Upper lobe of left lung (tissue), 6 donors: ENCODE measurements at regions not wholly inside any gene's neighbourhood (a gene's known extent, or its start where the extent isn't known, plus 50 kb on each side); places are given as distances from the start of the nearest gene placed in this dataset.

ENCODE experiments used
- ATAC-seq, 2 donors: fragments of 200-7000 bp; cut with Tn5 transposase; one replicate each; pipeline ENCODE4 v1.9.1; 2022; ENCODE audit warnings: mild to moderate bottlenecking in 2 of 2, moderate library complexity in 2 of 2; ENCODE audit not compliant: low FRiP score in 2 of 2
- DNase-seq, 2 donors: peaks; one replicate each; pipeline ENCODE4 v3.0.0-alpha.2; 2019 to 2020
- H3K27ac ChIP-seq, 4 donors: fragments of 200-600 bp; sonication (generic); one replicate each; pipeline ENCODE4 v1.5.1; 2016 to 2019
- H3K27me3 ChIP-seq, 4 donors: fragments of 200-600 bp; sonication (generic); one replicate each; pipeline ENCODE4 v1.5.1; 2017 to 2019
- H3K36me3 ChIP-seq, 4 donors: fragments of 200-600 bp; sonication (generic); one replicate each; pipeline ENCODE4 v1.5.1; 2016 to 2019
- H3K4me1 ChIP-seq, 4 donors: fragments of 200-600 bp; sonication (generic); one replicate each; pipeline ENCODE4 v1.5.1; 2018 to 2019
- H3K4me3 ChIP-seq, 4 donors: fragments of 200-600 bp; sonication (generic); one replicate each; pipeline ENCODE4 v1.5.1; 2017 to 2019; ENCODE audit warnings: mild to moderate bottlenecking in 2 of 4, moderate library complexity in 1 of 4
- H3K9me3 ChIP-seq, 4 donors: fragments of 200-600 bp; sonication (generic); one replicate each; pipeline ENCODE4 v1.5.1; 2018 to 2019
- EP300 ChIP-seq, 4 donors: sonication (generic); formaldehyde crosslinking; IDR thresholded peaks; one replicate each; pipeline ENCODE4 v1.5.1; 2017; ENCODE audit warnings: antibody characterized with exemption in 4 of 4, control low read depth in 2 of 4
- POLR2A ChIP-seq, 4 donors: fragments of 450-650 bp; IDR thresholded peaks; one replicate each; pipeline ENCODE4 v1.5.1; 2016 to 2017; ENCODE audit warnings: antibody characterized with exemption in 4 of 4, mild to moderate bottlenecking in 2 of 4
- POLR2AphosphoS5 ChIP-seq, 2 donors: sonication (generic); formaldehyde crosslinking; IDR thresholded peaks; one replicate each; pipeline ENCODE4 v1.5.1; 2017; ENCODE audit warnings: antibody characterized with exemption in 2 of 2
- WGBS, 2 donors: methylation state at CpG; one replicate each; pipeline ENCODE4 v1.1.5; 2017 to 2018; 5-methylcytosine and 5-hydroxymethylcytosine counted together
- TF ChIP-seq, protein P1 (sequence below), 6 experiments: fragments of 450-650 bp in 4 of 6; fragments of 200-600 bp in 2 of 6; sonication (generic) in 2 of 6; IDR thresholded peaks; one replicate each; pipeline ENCODE4 v1.5.1; 2016 to 2019; ENCODE audit warnings: antibody characterized with exemption in 6 of 6
- donor health status: DM: no; HTN: no; CAD: no; lungs with moderate emphysema.
- donor health status: DM: no; HTN: yes; CAD: no; lungs with severe emphysema.

- no peak overlapping the region for H3K4me3 ChIP-seq
- H3K27me3 ChIP-seq, result no peaks in the 10 kb centered on the region
- TF ChIP-seq POLR2A (IDR thresholded peaks at IDR 0.05) (no peak), EP300 (IDR thresholded peaks at IDR 0.05) (no peak), POLR2AphosphoS5 (IDR thresholded peaks at IDR 0.05) (no peak)
- TF ChIP-seq, protein P1, sequence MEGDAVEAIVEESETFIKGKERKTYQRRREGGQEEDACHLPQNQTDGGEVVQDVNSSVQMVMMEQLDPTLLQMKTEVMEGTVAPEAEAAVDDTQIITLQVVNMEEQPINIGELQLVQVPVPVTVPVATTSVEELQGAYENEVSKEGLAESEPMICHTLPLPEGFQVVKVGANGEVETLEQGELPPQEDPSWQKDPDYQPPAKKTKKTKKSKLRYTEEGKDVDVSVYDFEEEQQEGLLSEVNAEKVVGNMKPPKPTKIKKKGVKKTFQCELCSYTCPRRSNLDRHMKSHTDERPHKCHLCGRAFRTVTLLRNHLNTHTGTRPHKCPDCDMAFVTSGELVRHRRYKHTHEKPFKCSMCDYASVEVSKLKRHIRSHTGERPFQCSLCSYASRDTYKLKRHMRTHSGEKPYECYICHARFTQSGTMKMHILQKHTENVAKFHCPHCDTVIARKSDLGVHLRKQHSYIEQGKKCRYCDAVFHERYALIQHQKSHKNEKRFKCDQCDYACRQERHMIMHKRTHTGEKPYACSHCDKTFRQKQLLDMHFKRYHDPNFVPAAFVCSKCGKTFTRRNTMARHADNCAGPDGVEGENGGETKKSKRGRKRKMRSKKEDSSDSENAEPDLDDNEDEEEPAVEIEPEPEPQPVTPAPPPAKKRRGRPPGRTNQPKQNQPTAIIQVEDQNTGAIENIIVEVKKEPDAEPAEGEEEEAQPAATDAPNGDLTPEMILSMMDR (IDR thresholded peaks at IDR 0.05), result no peak
- no peak overlapping the region for H3K27ac ChIP-seq
- no peaks in the 10 kb centered on the region for H3K36me3 ChIP-seq
- H3K4me1 ChIP-seq, result no peaks in the 10 kb centered on the region
- 85 to 86% methylated on average over 10 to 16 of the region's 16 CpGs for WGBS, 2 donors
- no peaks in the 10 kb centered on the region for H3K9me3 ChIP-seq
- ATAC-seq (no peak), DNase-seq (peak in 1 of 2 donors; percentile 46)
These were observed 1214.3 kb upstream of the RAG2 start for GRCh38 chr11:37812281-37812880.

DNA sequence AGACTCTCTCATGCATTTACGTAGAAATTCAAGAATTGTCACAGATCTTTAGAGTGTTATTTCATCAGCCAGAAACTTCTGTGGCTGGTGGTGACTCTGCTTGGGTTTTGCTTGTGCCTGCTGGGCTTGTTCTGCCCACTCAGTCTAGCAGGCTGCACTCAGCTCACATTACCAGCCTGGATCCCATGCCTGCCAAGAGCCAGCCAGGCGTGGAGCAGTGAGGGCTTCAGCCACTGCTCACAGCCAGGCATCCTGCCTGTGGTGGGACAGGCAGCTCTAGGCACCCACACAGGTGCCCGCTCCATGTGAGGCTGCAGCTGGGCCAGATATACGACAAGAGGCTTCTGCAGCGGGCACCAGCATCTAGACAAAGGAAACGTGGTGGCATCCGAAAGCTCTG, 1213.3 kb upstream of the RAG2 start:
- ATAC-seq (peak in 1 of 2 donors; percentile 34), DNase-seq (peak in 1 of 2 donors; percentile 30)
- TF ChIP-seq, protein P1 (IDR thresholded peaks at IDR 0.05), result no peak
- TF ChIP-seq POLR2A (IDR thresholded peaks at IDR 0.05), result no peak
- no peak for TF ChIP-seq EP300 (IDR thresholded peaks at IDR 0.05)
- TF ChIP-seq POLR2AphosphoS5 (IDR thresholded peaks at IDR 0.05), result no peak

GRCh38 chr11:37804666-37805065, 1206.6 kb upstream of the RAG2 start:
- Histone ChIP-seq H3K4me1 (no peaks in the 10 kb centered on the region), H3K27me3 (no peaks in the 10 kb centered on the region), H3K9me3 (no peaks in the 10 kb centered on the region), H3K4me3 (no peak overlapping the region), H3K36me3 (no peaks in the 10 kb centered on the region), H3K27ac (no peak overlapping the region)
- ATAC-seq (no peak), DNase-seq (no peak)
- WGBS, 2 donors, result 90 to 91% methylated on average over 2 of the region's 2 CpGs
- TF ChIP-seq EP300 (IDR thresholded peaks at IDR 0.05), result no peak
- no peak for TF ChIP-seq POLR2A (IDR thresholded peaks at IDR 0.05)
- no peak for TF ChIP-seq POLR2AphosphoS5 (IDR thresholded peaks at IDR 0.05)
- TF ChIP-seq, protein P1 (IDR thresholded peaks at IDR 0.05), result no peak

More for the DNA sequence above, 1213.3 kb upstream of the RAG2 start:
- H3K4me1 ChIP-seq, result no peaks in the 10 kb centered on the region
- H3K27ac ChIP-seq, result no peak overlapping the region
- H3K36me3 ChIP-seq, result no peaks in the 10 kb centered on the region
- H3K9me3 ChIP-seq, result no peaks in the 10 kb centered on the region
- WGBS, 2 donors, result 91 to 97% methylated on average over 6 to 7 of the region's 7 CpGs
- H3K27me3 ChIP-seq, result no peaks in the 10 kb centered on the region
- H3K4me3 ChIP-seq, result no peak overlapping the region

DNA sequence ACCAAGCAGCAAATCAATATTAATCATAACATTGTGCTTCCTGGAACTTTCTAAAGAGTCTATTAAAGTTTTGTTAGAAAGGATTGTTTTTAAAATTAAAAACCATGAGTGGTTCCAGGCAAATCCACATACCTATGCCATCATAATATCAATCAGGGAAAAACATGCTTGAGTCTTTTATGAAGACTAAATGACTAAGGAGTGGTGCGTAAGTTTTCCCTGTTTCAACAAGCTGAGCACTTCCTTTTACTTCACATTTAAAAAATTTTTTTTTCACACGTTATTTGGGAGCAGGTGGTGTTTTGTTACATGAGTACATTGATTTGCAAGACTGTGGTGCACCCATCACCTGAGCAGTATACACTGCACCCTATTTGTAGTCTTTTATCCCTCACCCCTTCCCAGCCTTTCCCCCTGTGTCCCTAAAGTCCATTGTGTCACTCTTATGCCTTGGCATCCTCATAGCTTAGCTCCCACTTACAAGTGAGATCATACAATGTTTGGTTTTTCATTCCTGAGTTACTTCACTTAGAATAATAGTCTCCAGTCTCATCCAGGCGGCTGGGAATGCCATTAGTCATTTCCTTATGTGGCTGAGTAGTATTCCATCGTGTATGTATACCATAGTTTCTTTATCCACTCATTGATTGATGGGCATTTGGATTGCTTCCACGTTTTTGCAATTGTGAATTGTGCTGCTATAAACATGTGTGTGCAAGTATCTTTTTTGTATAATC, 1190.3 kb upstream of the RAG2 start:
- DNase-seq, result no peak
- 42 to 43% methylated on average over 5 of the region's 5 CpGs for WGBS, 2 donors
- no peaks in the 10 kb centered on the region for H3K27me3 ChIP-seq
- H3K4me3 ChIP-seq, result no peak overlapping the region
- H3K36me3 ChIP-seq, result no peaks in the 10 kb centered on the region
- H3K9me3 ChIP-seq, result peaks cover 0 to 15% (median 5%) of the 10 kb centered on the region in 4 donors
- TF ChIP-seq EP300 (IDR thresholded peaks at IDR 0.05), result no peak
- H3K27ac ChIP-seq, result no peak overlapping the region
- no peak for ATAC-seq
- H3K4me1 ChIP-seq, result no peaks in the 10 kb centered on the region

GRCh38 chr11:37786214-37786755, 1188.2 kb upstream of the RAG2 start:
- no peak for TF ChIP-seq POLR2AphosphoS5 (IDR thresholded peaks at IDR 0.05)
- no peak for TF ChIP-seq POLR2A (IDR thresholded peaks at IDR 0.05)
- TF ChIP-seq, protein P1 (IDR thresholded peaks at IDR 0.05), result no peak
- TF ChIP-seq EP300 (IDR thresholded peaks at IDR 0.05), result no peak
- ATAC-seq, result no peak
- Histone ChIP-seq H3K27ac (no peak overlapping the region), H3K4me3 (no peak overlapping the region), H3K36me3 (no peaks in the 10 kb centered on the region), H3K4me1 (no peaks in the 10 kb centered on the region), H3K9me3 (peaks cover 0 to 29% (median 8%) of the 10 kb centered on the region in 4 donors), H3K27me3 (no peaks in the 10 kb centered on the region)
- WGBS, 2 donors, result 20 to 28% methylated on average over 1 of the region's 1 CpG
- no peak for DNase-seq
